GM21723 (cell line): ENCODE measurements at regions not wholly inside any gene's neighbourhood (a gene's known extent, or its start where the extent isn't known, plus 50 kb on each side); places are given as distances from the start of the nearest gene placed in this dataset.

Experiments
- ATAC-seq: cut with Tn5 transposase; IDR thresholded peaks from one replicate; pipeline ENCODE4 v1.9.1; 2021; ENCODE audit warnings: mild to moderate bottlenecking, moderate library complexity; ENCODE audit not compliant: unreplicated experiment

- no peak for ATAC-seq
Measured at GRCh38 chr1:4086085-4086850, 186.2 kb upstream of the C1orf174 start.

DNA sequence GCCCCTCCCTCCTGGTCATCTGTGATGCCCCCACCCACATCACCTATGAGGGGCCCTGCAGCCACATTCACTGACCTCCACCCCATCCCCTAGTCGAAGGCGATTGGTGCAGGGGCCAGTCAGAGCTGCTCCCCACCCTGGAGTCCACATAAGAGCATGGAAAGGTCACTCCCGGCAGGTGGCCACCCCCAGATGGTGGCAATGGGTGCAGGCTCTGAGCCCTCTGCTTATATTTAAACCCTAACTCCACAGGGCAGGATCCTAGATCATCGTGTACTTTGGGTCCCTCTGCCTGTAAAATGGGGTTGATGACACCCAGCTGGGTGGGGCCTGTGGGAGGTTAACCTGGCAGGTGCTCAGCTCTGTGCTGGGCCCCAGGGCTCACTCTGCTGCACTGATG is 186.8 kb upstream of the C1orf174 start:
- ATAC-seq = no peak

DNA sequence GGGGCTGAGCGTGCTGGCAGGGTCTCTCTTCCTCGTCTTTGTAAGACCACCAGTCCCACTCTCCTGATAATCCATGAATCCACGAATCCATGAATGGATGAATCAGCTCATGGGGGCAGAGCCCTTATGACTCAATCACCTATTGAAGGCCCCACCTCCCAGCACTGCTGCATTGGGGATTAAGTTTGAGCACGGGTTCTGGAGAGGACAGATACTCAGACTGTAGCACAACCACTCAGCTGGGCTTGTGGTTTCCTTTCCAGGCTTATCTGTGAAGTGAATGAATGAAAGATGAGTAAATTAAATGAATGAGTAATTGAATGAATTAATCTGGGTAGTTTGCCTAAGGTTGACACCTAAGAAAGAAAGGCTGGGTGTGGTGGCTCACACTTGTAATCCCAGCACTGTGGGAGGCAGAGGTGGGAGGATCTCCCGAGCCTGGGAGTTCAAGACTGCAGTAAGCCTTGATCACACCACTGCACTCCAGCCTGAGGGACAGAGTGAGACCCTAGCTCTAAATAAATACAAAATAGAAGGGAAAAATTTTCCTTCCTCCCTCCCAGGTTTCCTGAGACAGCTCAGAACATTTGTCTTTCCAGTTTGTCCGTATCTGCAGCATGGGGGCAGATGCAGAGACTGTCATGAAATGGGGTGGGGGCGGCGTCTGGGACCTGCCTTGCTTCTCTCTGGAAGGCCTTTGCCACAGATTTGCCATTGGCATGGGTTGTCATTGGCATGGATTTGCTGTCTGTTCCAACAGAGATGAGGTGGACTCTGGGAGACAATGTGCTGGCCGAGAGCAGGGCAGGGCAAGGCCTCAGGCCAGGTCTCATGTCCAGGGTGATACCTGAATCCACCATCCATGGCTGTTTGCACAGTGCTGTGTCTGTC is 187.7 kb upstream of the C1orf174 start:
- no peak for ATAC-seq

GRCh38 chr1:4088676-4089075 is 188.6 kb upstream of the C1orf174 start:
- no peak for ATAC-seq

DNA sequence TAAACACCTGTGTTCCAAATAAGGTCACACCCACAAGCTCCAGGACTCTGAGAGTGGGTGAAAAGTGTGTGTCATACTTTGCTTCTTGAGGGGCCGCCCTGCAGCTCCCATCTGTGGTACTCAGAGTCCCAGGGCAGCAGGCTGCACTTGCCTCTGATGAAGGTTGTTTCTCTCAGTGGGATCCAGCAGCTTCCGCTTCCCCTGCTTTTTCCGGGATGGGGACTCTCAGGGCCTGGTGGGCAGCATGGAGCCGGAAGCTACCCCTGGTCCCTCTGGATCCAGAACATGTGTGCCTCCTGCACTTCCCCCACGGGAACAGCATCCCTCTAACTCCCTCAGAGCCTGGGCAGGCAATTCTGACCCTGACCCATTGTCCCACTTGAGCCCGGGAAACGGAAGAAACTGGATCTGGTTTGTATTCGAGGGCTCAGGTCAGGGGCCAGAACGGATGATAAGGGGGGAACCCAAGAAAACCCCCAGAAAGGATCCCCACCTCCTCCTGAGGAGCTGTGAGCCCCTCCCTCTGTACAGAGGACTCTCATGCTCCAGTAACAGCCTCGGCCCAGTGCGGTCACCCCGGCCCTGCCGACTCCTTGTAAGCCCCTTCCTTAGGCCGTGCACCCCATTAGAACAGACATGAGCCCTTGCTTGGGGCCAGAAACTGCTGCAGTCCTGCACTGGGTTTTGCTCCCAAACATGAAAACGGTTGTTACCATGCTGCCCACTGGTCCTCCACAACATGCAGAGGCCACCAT is 189.5 kb upstream of the C1orf174 start:
- ATAC-seq = no peak

- no peak for ATAC-seq
Measured at GRCh38 chr1:4090556-4090955, 190.5 kb upstream of the C1orf174 start.

DNA sequence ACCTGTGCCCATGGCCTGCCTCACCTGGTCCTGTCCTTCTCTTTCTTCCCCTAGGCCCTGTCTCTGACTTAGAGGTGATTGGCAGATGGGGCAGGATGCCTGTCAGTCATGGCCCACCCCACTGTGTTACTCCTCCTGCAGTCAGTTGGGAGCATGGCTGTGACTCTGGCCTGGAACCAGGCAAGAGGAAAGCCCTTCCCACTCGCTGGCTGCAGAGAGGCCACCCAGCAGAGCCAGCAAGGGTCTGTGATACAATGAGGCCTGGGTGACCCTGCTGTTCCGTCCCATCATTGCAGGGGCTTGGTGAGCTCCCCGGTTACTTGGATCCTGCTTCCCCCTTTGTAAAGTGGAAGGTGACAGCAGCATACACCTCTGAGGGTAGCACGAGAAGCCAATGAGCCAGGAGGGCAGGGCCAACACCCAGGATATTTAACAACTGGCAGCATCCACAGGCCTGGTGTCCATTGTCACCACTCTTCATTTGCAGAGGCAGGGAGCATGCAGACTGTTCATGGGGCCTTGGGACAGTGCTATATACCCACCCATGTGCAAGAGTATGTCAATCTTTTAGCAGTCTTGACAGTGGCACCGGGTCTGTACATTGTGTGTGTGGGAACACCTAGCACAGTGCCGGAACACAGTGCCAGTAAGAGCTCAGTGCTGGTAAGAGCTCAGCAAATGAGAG is 191.0 kb upstream of the C1orf174 start:
- no peak for ATAC-seq

DNA sequence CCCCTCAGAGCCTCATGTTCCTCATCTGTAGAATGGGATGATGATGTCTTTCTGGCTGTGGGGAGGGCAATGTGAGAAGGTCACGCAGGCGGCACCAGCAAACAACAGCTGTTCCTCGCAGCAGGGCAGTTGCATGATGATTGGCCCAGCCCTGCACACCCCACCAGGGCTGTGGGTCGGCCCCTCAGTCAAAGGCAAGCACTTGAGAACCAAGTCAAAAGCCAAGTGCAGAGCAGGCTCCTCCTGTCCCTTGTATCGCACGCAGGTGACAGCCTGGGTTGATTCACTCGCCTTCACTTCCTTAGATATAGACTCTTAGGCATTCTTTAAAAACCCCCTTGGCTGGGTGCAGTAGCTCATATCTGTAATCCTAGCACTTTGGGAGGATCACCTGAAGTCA is 191.9 kb upstream of the C1orf174 start:
- ATAC-seq = no peak

- ATAC-seq = no peak
Measured at GRCh38 chr1:4093856-4094565, 193.9 kb upstream of the C1orf174 start.

GRCh38 chr1:4095433-4095971 is 195.4 kb upstream of the C1orf174 start:
- ATAC-seq = no peak

DNA sequence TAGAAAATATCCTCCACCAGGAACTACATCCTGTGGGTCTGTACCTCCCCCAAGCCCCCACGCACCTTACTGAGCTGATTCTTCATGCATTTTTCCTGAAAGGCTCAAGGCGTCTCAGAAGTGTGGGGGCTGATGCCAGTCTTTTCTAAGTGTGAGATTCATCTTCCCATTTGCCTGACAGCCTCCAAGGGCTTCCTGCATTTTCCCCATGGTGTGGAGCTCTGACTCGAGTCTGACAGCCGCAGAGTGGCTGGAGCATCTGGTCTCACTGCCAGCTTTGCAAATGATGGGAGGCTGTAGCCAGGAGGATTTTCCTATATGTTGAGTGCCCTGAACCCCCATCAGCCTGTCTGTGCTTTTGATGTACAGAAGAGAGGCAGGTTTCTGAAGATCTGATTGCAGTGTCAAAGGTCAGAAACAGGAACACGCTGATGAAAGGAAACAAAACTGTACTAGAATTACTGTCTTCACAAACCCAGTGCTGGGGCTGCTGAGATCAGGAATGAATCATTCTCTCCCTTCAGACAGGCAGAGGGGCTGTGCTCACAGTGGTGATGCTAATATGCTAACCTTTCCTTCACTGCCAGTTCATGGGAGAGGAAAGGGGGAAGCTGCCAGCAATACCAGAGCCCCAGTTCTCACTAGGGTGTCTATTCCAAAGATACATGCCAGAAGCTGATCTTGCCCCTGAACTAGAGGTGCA is 201.5 kb upstream of the C1orf174 start:
- no peak for ATAC-seq

DNA sequence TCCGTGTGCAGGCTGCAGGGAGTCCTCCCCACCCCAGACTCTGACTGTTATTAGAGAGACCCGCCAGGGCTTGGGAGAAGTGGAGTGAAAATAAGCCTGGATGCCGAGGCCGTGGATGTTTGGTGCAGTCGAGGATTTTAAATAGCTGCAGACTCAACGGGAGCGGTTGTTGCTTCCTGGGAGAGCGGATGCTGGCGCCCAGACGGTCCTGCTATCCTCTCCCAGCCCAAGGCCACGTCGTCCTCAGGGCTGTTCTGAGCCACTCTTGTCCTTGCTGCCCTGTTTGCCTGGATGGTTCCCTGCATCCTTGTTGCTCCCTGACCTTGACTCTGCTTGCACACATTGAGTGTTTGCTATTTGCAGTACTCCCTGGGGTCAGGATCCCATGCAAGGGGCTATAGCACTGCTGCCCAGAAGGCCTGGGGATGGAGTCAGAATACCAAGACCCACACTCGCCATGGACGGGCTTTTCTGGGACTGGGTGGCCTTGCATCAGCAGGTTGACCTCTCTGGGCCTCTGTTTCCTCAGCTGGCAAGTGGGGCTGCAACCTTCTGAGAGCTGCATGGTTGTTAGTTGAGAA is 205.3 kb upstream of the C1orf174 start:
- no peak for ATAC-seq

- ATAC-seq = no peak
Measured at GRCh38 chr1:4106731-4107130, 206.7 kb upstream of the C1orf174 start.

DNA sequence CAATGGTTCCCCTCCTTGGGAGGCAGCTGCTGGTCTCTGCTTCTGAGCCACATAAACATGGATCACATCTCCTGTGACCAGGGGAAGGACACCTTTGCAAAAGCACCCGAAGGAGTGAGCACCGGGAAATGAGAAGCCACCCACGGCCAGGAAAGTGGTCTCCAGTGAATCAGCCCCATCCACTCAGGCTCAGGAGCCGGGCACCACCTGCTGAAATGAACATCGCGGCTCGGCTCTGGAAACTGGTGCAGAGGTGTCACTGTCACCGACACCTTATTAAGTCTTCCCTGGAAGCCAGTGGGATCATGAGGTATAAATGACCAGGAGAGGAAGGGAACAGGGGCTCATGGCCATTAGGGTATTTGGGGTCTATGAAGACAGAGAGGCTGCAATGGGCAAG is 207.2 kb upstream of the C1orf174 start:
- no peak for ATAC-seq

DNA sequence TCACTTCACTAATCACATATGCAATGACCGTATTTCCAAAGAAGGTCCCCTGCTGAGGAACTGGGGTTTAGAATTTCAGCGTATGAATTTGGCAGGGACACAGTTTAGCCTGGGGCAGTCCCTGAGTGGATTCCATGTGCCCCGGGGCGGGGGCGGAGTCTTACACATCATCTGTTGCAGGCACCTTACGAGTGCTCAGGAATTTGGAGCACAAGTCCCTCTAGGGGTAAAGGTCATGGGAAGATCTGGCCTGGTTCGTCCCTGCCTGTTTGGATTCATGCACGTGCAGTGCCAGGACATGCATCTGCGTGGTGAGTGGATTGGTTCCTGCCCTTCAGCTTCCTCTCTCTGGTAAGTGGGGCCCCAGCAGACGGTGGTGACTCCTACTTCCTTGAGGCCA is 208.3 kb upstream of the C1orf174 start:
- no peak for ATAC-seq

DNA sequence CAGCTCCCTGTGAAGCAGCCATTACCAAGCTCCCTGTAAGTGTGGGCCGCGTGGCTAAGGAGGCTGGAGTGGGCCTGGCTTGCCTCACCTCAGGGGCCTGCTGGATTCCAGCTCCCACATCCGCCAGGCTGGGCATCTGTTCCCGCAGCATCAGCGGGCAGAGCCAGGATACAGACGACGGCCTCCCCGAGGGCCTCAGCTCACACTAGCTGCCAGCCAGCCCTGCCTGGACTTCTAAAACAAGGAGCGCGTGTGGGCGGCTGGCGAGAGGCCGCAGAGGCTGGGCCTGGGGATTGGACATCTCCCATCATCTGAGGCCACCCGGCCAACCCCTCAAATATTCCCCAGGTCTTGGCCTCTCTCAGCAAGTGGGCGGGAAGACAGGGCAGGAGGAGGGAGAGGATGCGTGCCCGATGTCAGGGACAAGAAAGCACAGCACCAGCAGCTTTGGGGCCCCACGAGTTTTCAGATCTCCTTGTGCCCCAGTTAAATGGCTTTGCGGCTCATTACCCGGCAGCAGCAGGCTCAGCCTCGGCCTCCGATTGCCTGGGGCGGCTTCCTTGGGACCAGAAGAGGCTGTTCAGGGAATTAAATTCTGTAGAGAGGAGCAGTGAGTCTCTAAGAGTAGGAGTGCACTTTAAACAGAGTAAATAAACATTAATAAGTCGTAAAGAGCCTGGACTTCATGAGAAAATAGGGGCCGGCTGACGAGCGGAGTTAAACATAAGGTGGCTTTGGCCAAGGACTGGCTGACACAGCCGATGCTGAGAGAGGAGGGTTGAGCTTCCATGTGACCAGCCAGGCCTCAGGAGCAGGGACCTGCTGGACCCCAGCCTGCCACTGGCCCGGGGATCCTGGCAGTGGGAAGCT is 208.9 kb upstream of the C1orf174 start:
- ATAC-seq = no peak

GRCh38 chr1:4109628-4109940 is 209.5 kb upstream of the C1orf174 start:
- ATAC-seq = no peak

DNA sequence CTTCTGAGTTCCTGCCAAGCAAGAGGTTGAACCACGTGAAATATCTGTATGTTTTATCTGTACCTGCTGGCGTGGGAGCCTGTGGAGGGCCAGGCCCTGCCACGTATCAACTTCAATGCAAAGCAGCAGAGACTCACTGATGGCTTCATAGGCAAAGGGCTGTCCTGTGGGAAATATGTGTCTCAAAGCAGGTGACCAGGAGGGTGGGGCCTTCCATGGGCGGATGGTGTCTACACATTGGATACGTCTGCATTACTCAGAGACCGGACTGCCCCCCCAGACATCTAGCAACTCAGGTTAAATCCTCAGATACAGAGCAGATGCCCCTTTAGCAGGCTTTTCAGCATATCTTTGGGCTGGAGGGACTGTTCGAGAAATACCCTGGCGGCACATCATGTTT is 210.8 kb upstream of the C1orf174 start:
- no peak for ATAC-seq
